ENCODE measurements at regions not wholly inside any gene's neighbourhood (a gene's known extent, or its start where the extent isn't known, plus 50 kb on each side); places are given as distances from the start of the nearest gene placed in this dataset.

DNA sequence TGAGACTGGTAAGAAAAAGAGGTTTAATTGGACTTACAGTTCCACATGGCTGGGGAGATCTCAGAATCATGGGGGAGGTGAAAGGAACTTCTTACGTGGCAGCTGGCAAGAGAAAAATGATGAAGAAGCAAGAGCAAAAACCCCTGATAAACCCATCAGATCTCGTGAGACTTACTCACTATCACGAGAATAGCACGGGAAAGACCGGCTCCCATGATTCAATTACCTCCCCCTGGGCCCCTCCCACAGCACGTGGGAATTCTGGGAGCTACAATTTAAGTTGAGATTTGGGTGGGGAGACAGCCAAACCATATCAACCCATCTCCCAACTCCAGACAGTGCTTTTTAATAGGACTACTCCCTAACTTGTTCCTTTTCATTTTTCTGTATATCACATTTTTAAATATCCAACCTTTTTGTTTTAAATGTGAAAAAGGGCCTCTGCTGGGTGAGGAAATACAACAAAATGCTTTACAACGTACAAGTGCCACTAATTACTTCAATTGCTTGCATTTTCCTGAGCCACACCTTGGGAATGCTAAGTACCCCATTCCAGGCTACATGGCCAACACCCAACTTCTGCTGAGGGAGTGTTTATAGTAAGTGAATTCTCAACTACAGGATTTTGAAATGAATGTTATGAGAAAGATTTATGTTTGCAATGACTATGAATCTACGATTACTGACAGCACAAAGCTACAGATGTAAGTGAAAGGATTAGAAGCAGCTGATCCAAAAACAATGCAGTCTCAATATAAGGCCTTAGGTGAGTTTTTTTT is 294.1 kb upstream of the CD180 start:
- TF ChIP-seq, protein P1, sequence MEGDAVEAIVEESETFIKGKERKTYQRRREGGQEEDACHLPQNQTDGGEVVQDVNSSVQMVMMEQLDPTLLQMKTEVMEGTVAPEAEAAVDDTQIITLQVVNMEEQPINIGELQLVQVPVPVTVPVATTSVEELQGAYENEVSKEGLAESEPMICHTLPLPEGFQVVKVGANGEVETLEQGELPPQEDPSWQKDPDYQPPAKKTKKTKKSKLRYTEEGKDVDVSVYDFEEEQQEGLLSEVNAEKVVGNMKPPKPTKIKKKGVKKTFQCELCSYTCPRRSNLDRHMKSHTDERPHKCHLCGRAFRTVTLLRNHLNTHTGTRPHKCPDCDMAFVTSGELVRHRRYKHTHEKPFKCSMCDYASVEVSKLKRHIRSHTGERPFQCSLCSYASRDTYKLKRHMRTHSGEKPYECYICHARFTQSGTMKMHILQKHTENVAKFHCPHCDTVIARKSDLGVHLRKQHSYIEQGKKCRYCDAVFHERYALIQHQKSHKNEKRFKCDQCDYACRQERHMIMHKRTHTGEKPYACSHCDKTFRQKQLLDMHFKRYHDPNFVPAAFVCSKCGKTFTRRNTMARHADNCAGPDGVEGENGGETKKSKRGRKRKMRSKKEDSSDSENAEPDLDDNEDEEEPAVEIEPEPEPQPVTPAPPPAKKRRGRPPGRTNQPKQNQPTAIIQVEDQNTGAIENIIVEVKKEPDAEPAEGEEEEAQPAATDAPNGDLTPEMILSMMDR (IDR thresholded peaks at IDR 0.05; ENCODE audit: low read depth, low read length) = no peak
- Histone ChIP-seq H3K4me3 (ENCODE audit: low read depth, low read length) (no peak overlapping the region), H3K27ac (no peak overlapping the region), H3K27me3 (ENCODE audit: insufficient read depth, low read depth, severe bottlenecking) (no peaks in the 10 kb centered on the region), H3K36me3 (no peaks in the 10 kb centered on the region), H3K9me3 (ENCODE audit: severe bottlenecking) (no peaks in the 10 kb centered on the region)
- no peak for DNase-seq

DNA sequence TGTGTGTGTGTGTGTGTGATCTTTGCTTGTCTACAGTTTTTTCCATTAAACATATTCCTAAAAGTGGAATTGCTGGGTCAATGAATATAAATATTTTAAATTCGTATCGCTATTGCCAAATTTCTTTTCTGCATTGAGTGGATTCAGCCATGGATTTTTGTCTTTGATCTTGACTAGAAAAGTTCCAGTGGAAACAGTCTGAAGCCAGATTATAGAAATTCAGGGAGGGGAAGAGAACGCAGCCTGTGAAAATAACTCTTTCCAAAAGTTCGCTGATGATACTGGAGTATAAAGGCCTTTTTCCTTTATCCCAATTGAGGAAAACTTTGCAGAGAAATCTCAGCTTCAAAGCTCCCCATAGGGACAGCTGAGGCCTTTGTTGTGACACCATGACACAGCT is 292.3 kb upstream of the CD180 start:
- no peak for DNase-seq
- Histone ChIP-seq H3K9me3 (ENCODE audit: severe bottlenecking) (no peaks in the 10 kb centered on the region), H3K27me3 (ENCODE audit: insufficient read depth, low read depth, severe bottlenecking) (no peaks in the 10 kb centered on the region), H3K4me3 (ENCODE audit: low read depth, low read length) (no peak overlapping the region), H3K36me3 (no peaks in the 10 kb centered on the region), H3K27ac (no peak overlapping the region)
- TF ChIP-seq, protein P1 (IDR thresholded peaks at IDR 0.05; ENCODE audit: low read depth, low read length) = no peak

DNA sequence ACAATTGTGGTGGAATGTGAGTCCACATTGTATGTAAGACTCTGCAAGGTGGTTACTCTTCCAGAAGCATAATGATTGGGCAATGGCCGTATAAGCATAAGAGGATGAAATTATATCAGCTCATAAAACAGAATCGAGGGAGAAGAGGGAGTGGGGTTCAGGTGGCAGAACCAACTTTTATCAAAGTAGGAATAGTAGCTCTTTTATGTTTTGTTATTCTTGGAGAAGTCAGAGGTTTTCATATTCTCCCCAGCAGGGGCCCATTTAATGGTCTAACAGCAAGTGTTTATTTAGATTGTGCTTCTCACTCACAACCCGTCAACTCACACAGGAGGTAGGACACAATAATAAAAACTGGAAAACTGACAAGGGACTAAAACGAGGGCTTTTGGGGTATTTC is 291.3 kb upstream of the CD180 start:
- Histone ChIP-seq H3K4me3 (ENCODE audit: low read depth, low read length) (no peak overlapping the region), H3K36me3 (no peaks in the 10 kb centered on the region), H3K9me3 (ENCODE audit: severe bottlenecking) (no peaks in the 10 kb centered on the region), H3K27ac (no peak overlapping the region), H3K27me3 (ENCODE audit: insufficient read depth, low read depth, severe bottlenecking) (no peaks in the 10 kb centered on the region)
- DNase-seq = no peak
- TF ChIP-seq, protein P1 (IDR thresholded peaks at IDR 0.05; ENCODE audit: low read depth, low read length) = no peak

DNA sequence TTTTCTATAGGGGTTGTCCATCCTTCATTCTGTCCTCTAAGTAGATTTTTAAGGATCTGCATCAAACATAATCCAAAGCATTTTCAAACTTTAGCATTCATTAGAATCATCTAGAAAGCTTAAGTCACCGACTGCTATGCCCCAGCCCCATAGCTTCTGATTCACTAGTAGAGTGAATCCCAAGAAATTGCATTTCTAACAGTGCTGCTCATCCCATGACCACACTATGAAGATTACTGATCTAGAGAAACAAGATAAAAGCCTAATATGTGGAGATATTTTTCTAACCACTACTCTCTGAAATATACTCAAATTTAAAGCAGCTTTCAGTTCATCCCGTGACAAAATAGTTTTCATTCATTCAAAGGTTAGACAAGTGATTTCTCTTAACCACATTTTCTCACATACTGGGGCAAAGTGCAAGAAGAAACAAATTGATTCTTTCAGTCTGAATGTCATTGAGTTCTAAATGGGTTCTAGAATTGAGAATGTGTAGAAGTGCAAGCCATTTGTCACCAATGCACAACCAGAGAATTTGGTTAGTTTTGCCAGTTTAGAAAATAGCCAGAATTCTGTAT is 286.9 kb upstream of the CD180 start:
- no peak for DNase-seq
- H3K27me3 ChIP-seq (ENCODE audit: insufficient read depth, low read depth, severe bottlenecking) = no peaks in the 10 kb centered on the region
- H3K27ac ChIP-seq = no peak overlapping the region
- no peak overlapping the region for H3K4me3 ChIP-seq (ENCODE audit: low read depth, low read length)
- peaks cover 6% of the 10 kb centered on the region for H3K9me3 ChIP-seq (ENCODE audit: severe bottlenecking)
- TF ChIP-seq, protein P1 (IDR thresholded peaks at IDR 0.05; ENCODE audit: low read depth, low read length) = no peak
- no peaks in the 10 kb centered on the region for H3K36me3 ChIP-seq

DNA sequence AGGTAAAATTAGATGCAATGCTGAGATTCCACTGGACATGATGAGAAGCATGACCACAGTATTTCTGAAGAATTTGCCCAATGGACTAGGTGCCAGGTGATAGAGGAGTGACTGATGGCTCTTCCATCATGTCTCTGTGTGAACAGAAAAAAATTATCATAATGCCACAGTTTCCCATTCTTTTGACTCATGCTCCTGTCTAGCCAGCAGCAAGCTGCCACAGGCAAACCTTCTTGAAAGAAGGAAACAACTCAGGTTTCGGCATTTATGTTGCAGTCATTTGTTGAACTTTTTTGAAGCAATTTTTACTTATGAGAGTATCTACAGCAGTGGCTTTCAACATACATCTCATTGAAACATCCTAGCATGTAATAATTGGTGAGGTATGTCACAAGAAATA is 284.8 kb upstream of the CD180 start:
- no peak overlapping the region for H3K4me3 ChIP-seq (ENCODE audit: low read depth, low read length)
- no peaks in the 10 kb centered on the region for H3K36me3 ChIP-seq
- TF ChIP-seq, protein P1 (IDR thresholded peaks at IDR 0.05; ENCODE audit: low read depth, low read length) = no peak
- no peak overlapping the region for H3K27ac ChIP-seq
- no peaks in the 10 kb centered on the region for H3K27me3 ChIP-seq (ENCODE audit: insufficient read depth, low read depth, severe bottlenecking)
- no peak for DNase-seq
- peaks cover 6% of the 10 kb centered on the region for H3K9me3 ChIP-seq (ENCODE audit: severe bottlenecking)

All from WERI-Rb-1 (cell line).